Adipocyte (in vitro differentiated cells): ENCODE measurements at regions not wholly inside any gene's neighbourhood (a gene's known extent, or its start where the extent isn't known, plus 50 kb on each side); places are given as distances from the start of the nearest gene placed in this dataset.
"Not testable (repeated sequence)": the region's sequence is repeated elsewhere in the genome, so short reads cannot be mapped to it uniquely, and the experiment has no call there.

Experiments
- DNase-seq: peaks from one replicate; pipeline ENCODE4 v3.0.0-alpha.2; 2015; ENCODE audit warnings: low read depth
- H3K27me3 ChIP-seq: replicated peaks from 2 replicates; pipeline ENCODE4 v1.7.0; 2013; ENCODE audit warnings: mild to moderate bottlenecking, low read length, moderate library complexity; ENCODE audit not compliant: control insufficient read depth, insufficient read depth
- H3K36me3 ChIP-seq: 2 replicates; pipeline ENCODE4 v1.7.0; 2013; ENCODE audit warnings: low read length, mild to moderate bottlenecking, moderate library complexity; ENCODE audit not compliant: control insufficient read depth, insufficient read depth, severe bottlenecking
- H3K4me1 ChIP-seq: 2 replicates; pipeline ENCODE4 v1.7.0; 2013; ENCODE audit warnings: mild to moderate bottlenecking, low read length, moderate library complexity; ENCODE audit not compliant: control insufficient read depth, insufficient read depth
- H3K4me3 ChIP-seq: 2 replicates; pipeline ENCODE4 v1.7.0; 2013; ENCODE audit warnings: mild to moderate bottlenecking, low read length, moderate library complexity
- H3K9ac ChIP-seq: 2 replicates; pipeline ENCODE4 v1.7.0; 2013; ENCODE audit warnings: mild to moderate bottlenecking, low read length, moderate library complexity
- H3K9me3 ChIP-seq: 2 replicates; pipeline ENCODE4 v1.7.0; 2013; ENCODE audit warnings: mild to moderate bottlenecking, low read length, moderate library complexity; ENCODE audit not compliant: control insufficient read depth

DNA sequence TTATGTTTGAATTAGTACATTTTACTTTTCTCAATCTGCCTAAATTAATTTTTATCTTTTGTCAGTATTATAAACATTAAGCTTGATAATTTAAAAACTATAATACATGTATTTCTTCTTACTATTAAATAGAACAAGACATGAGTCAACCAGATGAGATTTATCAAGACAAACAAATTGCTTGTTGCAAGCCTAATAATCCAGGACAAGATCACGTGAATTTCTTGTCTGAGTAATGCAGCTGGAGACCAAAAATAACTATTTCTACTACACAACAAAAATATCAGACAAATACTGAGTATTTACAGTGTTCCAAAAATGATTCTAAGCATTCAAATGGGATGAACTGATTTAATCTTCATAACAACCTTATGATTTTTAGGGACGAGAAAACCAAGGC, 339.1 kb upstream of the PRR16 start:
- no peaks in the 10 kb centered on the region for H3K9me3 ChIP-seq
- no peak for DNase-seq
- peaks cover 14% of the 10 kb centered on the region for H3K4me1 ChIP-seq
- no peak overlapping the region for H3K4me3 ChIP-seq
- H3K36me3 ChIP-seq = no peaks in the 10 kb centered on the region
- no peaks in the 10 kb centered on the region for H3K27me3 ChIP-seq
- no peak overlapping the region for H3K9ac ChIP-seq

GRCh38 chr5:120132347-120132746, 331.8 kb upstream of the PRR16 start:
- not testable (repeated sequence) for H3K27me3 ChIP-seq, H3K36me3 ChIP-seq, H3K9ac ChIP-seq, H3K4me3 ChIP-seq, H3K9me3 ChIP-seq, H3K4me1 ChIP-seq, DNase-seq

DNA sequence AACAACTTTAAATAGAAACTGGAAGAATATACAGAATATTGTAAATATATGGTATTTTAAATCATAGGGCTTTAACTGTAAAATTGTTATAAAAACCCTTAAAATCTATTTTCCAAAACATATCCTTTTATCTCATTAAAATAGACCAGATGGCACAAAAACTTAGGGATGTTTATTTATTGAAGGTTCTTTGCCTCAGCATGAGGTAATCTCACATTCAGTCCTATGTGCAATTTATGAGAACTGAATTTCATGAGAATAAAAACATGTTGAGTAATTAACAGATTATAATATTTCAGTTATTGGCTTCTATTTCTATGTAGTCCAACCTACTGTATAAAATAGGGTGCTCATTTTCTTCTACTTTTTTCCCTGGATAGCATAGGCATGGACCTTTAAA, 329.2 kb upstream of the PRR16 start:
- Histone ChIP-seq H3K27me3 (no peaks in the 10 kb centered on the region), H3K4me3 (no peak overlapping the region), H3K9ac (no peak overlapping the region), H3K9me3 (no peaks in the 10 kb centered on the region), H3K36me3 (no peaks in the 10 kb centered on the region), H3K4me1 (peaks cover 14% of the 10 kb centered on the region)
- DNase-seq = peak; percentile 38

- no peak for DNase-seq
- Histone ChIP-seq H3K9me3 (no peaks in the 10 kb centered on the region), H3K36me3 (no peaks in the 10 kb centered on the region), H3K4me1 (peaks cover 19% of the 10 kb centered on the region), H3K27me3 (no peaks in the 10 kb centered on the region), H3K9ac (no peak overlapping the region), H3K4me3 (no peak overlapping the region)
Measured at GRCh38 chr5:120137582-120137981, 326.5 kb upstream of the PRR16 start.

DNA sequence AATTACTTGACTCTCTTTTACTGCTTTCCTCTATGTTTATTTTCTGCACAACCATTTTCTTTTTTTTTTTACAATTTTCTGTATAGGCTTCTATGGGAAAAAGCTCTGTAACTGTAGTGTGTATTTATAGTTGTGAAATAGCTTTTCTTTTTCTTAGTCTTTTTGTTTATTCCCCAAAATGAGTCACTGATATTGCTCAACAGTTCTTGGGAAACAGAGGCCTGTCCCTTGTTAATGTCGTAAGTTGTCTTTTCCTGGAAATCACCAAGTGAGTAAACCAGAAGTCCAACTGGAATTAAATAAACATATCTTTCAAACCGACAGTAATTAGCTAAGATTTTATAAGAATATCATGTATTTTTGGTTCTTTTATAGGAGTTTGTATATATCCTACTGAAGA, 325.1 kb upstream of the PRR16 start:
- H3K4me1 ChIP-seq = peaks cover 19% of the 10 kb centered on the region
- H3K27me3 ChIP-seq = no peaks in the 10 kb centered on the region
- DNase-seq = peak; percentile 98
- H3K4me3 ChIP-seq = peak overlapping the region; percentile 62
- H3K36me3 ChIP-seq = no peaks in the 10 kb centered on the region
- H3K9ac ChIP-seq = peak overlapping the region; percentile 58
- H3K9me3 ChIP-seq = no peaks in the 10 kb centered on the region

DNA sequence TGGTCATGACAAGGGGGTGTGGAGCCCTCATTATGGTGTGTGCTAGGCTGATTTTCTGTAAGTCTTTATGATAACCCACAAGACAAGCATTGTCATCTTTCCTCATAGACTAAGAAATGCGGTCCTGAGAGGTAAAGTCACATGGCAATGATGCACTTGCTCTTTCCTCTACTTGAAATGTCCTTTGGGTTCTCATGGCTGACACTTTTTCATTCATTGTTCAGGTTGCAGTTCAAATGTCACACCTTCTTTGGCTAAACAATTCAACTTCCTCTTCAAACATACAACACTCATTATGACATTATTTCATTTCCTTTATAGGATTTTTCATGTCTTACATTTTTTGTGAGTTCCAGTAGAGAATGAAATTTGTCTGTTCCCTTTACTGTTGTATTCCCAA, 323.6 kb upstream of the PRR16 start:
- peaks cover 5% of the 10 kb centered on the region for H3K9me3 ChIP-seq
- no peak overlapping the region for H3K4me3 ChIP-seq
- H3K4me1 ChIP-seq = peaks cover 19% of the 10 kb centered on the region
- H3K9ac ChIP-seq = no peak overlapping the region
- DNase-seq = no peak
- no peaks in the 10 kb centered on the region for H3K36me3 ChIP-seq
- H3K27me3 ChIP-seq = no peaks in the 10 kb centered on the region

- H3K4me1 ChIP-seq = peaks cover 19% of the 10 kb centered on the region
- no peaks in the 10 kb centered on the region for H3K27me3 ChIP-seq
- peaks cover 5% of the 10 kb centered on the region for H3K9me3 ChIP-seq
- no peak for DNase-seq
- H3K36me3 ChIP-seq = no peaks in the 10 kb centered on the region
- no peak overlapping the region for H3K9ac ChIP-seq
- H3K4me3 ChIP-seq = no peak overlapping the region
Measured at GRCh38 chr5:120141076-120141475, 323.0 kb upstream of the PRR16 start.

DNA sequence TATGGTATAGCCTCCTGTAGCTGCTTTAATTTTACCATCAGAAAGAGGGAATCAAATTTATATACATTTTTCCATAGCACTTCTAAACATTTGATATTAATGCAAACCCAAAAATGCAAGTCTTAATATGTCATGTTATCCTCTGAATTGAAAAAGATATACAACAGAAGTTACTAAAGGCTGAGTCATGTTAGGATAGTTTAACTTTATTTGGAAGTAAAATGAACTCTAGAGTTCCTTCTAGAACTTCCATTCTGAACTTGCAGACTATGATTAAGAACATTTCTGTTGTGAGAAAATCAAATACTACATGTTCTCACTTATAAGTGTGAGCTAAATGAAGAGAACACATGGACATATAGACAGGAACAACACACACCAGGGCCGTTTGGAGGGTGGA, 317.3 kb upstream of the PRR16 start:
- no peaks in the 10 kb centered on the region for H3K36me3 ChIP-seq
- peaks cover 2% of the 10 kb centered on the region for H3K4me1 ChIP-seq
- DNase-seq = peak; percentile 56

DNA sequence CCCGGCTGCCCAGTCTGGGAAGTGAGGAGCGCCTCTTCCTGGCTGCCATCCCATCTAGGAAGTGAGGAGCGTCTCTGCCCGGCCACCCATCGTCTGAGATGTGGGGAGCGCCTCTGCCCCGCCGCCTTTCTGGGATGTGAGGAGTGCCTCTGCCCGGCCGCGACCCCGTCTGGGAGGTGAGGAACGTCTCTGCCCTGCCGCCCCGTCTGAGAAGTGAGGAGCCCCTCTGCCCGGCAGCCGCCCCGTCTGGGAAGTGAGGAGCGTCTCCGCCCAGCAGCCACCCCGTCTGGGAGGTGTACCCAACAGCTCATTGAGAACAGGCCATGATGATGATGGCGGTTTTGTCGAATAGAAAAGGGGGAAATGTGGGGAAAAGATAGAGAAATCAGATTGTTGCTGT, 316.2 kb upstream of the PRR16 start:
- not testable (repeated sequence) for DNase-seq

More for the DNA sequence above, 317.3 kb upstream of the PRR16 start:
- H3K4me3 ChIP-seq = no peak overlapping the region
- H3K27me3 ChIP-seq = no peaks in the 10 kb centered on the region
- H3K9me3 ChIP-seq = peaks cover 5% of the 10 kb centered on the region
- H3K9ac ChIP-seq = no peak overlapping the region

DNA sequence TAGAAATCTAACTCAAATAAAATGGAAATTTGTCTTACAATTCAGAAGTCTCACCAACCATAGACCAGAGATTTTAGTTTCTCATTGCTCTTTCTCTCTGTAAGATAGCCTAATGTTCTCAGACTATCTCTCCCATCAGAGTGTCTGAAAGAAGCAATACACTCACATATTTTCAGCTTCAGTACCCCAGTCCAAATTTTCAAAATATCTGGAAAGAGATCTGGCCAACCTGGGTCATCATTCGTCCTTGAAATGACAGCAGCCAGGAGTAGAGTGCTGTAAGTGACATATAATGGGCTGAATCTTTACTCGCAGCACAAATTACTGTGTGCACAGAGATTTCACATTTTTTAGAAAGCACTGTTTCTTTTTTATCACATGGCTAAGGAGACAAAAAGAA, 313.3 kb upstream of the PRR16 start:
- Histone ChIP-seq H3K36me3 (no peaks in the 10 kb centered on the region), H3K9me3 (no peaks in the 10 kb centered on the region), H3K9ac (no peak overlapping the region), H3K4me3 (no peak overlapping the region), H3K27me3 (no peaks in the 10 kb centered on the region), H3K4me1 (peaks cover 12% of the 10 kb centered on the region)
- no peak for DNase-seq

More for the DNA sequence above, 316.2 kb upstream of the PRR16 start:
- peaks cover 12% of the 10 kb centered on the region for H3K4me1 ChIP-seq
- H3K9me3 ChIP-seq, H3K36me3 ChIP-seq, H3K27me3 ChIP-seq, H3K9ac ChIP-seq, H3K4me3 ChIP-seq: not testable (repeated sequence)

DNA sequence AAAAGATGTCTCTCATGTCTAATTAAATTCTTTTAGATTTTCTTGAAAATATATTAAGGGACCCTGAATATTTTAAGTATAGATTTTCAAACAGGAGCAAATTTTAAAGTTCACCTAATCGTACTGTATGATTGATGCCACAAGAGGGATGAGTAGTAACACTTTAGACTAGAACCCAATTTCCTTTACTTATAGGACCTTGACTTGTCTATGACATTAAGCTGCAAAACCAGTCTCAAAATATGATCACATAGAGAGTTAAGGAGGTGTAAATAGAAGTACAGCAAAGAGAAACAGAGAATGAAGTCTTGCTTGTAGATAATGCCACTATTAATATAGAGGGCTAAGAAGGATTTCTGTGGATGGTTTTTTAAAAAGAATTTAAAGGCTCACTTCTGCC, 312.9 kb upstream of the PRR16 start:
- Histone ChIP-seq H3K9me3 (no peaks in the 10 kb centered on the region), H3K4me3 (no peak overlapping the region), H3K9ac (no peak overlapping the region), H3K4me1 (peaks cover 12% of the 10 kb centered on the region), H3K36me3 (no peaks in the 10 kb centered on the region), H3K27me3 (no peaks in the 10 kb centered on the region)
- DNase-seq = no peak

DNA sequence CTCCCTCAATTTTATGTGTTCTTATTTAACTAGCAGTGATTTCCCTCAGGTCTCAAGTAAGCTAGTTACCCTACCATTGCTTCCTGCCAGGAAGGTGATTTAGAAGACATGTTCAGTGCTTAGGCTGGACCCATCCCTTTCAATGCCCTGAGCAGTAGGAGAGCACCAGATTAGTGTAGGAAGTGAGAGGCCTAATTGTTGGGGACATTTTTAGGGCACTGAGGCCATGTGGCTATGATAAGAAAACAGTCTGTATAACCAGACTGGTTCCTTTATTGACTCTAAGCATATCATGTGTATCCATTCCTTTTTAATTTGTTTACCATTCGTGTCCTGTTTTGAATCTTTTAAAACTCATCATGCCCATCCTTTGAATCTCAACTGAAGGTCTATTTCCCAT, 312.3 kb upstream of the PRR16 start:
- Histone ChIP-seq H3K9ac (no peak overlapping the region), H3K36me3 (no peaks in the 10 kb centered on the region), H3K27me3 (no peaks in the 10 kb centered on the region), H3K9me3 (no peaks in the 10 kb centered on the region), H3K4me3 (peak overlapping the region; percentile 24), H3K4me1 (peaks cover 12% of the 10 kb centered on the region)
- no peak for DNase-seq
